ENCODE measurements at regions not wholly inside any gene's neighbourhood (a gene's known extent, or its start where the extent isn't known, plus 50 kb on each side); places are given as distances from the start of the nearest gene placed in this dataset.

DNA sequence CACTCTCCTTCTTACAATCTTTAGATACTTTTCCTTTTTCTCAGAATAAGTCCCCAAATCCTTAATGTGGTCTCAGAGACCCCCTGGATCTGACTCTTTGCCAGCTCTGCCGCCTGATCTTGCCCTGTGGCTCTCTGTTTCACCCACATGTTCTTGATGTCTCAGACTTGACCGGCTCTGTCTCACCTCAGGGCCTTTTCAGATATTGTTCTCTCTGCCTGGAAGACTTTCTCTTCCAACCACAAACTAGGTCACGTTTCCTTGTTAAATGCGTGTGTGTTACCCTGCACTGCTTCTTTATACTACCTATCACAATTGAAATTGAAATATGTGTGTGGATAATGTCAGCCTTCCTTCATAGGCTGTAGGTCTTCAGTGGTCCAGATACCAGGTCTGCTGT, 265.4 kb upstream of the NUDT12 start:
- 93 to 96% (median 95%) methylated on average over 4 of the region's 4 CpGs for WGBS, 4 donors
- H3K27me3 ChIP-seq: no peaks in the 10 kb centered on the region
- no peak for ATAC-seq
- no peak overlapping the region for H3K27ac ChIP-seq
- intact Hi-C loops (cut with DNase I): no loop called here
- H3K9me3 ChIP-seq: no peaks in the 10 kb centered on the region
- DNase-seq: no peak
- H3K4me3 ChIP-seq: no peak overlapping the region
- no peaks in the 10 kb centered on the region for H3K36me3 ChIP-seq
- no peak for TF ChIP-seq POLR2A (IDR thresholded peaks at IDR 0.05)
- TF ChIP-seq, protein P1, sequence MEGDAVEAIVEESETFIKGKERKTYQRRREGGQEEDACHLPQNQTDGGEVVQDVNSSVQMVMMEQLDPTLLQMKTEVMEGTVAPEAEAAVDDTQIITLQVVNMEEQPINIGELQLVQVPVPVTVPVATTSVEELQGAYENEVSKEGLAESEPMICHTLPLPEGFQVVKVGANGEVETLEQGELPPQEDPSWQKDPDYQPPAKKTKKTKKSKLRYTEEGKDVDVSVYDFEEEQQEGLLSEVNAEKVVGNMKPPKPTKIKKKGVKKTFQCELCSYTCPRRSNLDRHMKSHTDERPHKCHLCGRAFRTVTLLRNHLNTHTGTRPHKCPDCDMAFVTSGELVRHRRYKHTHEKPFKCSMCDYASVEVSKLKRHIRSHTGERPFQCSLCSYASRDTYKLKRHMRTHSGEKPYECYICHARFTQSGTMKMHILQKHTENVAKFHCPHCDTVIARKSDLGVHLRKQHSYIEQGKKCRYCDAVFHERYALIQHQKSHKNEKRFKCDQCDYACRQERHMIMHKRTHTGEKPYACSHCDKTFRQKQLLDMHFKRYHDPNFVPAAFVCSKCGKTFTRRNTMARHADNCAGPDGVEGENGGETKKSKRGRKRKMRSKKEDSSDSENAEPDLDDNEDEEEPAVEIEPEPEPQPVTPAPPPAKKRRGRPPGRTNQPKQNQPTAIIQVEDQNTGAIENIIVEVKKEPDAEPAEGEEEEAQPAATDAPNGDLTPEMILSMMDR (IDR thresholded peaks at IDR 0.05): no peak
- no peaks in the 10 kb centered on the region for H3K4me1 ChIP-seq

DNA sequence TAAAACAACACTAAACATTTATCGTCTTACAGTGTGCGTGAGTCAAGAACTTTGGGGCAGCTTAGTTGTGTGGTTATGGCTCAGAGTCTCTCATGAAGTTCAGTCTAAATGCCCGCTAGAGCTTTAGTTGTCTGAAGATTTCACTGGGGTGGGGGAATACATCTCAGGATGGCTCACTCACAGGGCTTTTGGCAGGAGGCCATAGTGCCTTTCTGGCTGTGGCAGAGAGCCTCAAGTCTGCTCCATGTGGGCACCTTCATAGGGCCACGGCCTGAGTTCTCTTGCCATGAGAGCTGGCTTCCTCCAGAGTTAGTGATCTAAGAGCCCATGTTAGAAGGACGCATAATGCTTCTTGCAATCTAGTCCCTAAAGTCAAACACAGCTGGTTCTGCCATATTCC, 258.8 kb upstream of the NUDT12 start:
- 83 to 96% (median 89%) methylated on average over 5 of the region's 5 CpGs for WGBS, 4 donors
- intact Hi-C loops (cut with DNase I): no loop called here
- no peaks in the 10 kb centered on the region for H3K9me3 ChIP-seq
- H3K4me3 ChIP-seq: no peak overlapping the region
- no peak for ATAC-seq
- H3K4me1 ChIP-seq: no peaks in the 10 kb centered on the region
- H3K27me3 ChIP-seq: no peaks in the 10 kb centered on the region
- no peak overlapping the region for H3K27ac ChIP-seq
- no peak for DNase-seq
- TF ChIP-seq POLR2A (IDR thresholded peaks at IDR 0.05): no peak
- TF ChIP-seq, protein P1 (IDR thresholded peaks at IDR 0.05): no peak
- no peaks in the 10 kb centered on the region for H3K36me3 ChIP-seq

DNA sequence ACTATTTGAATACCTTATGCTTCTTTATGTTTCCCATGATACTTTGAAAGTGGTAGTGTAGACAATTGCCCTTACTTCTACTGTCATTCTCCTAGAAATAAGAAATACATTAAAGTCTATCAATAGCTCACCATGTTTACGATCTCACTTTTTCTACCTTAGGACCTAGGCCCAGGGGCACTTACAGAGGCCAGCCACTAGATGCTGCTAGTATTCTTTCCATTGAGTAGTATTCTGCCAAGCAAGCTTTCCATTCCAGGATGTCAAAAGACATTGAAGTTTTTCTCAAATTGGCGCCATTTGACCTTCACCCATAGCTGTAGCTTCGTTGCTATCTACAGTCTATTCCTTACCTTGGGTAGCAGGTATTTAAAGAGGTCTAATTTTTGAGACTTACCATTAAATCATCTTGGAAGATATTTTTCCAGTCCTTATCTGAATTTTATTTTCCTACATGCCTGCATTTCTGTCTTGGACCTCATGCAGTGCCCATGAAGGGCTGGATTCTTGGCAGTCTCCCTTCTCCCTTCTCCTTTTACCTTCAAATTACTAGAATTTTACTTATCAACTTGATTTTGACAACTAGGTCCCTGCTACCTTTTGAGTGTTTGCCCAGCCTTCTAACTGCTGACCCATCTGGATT, 246.0 kb upstream of the NUDT12 start:
- Histone ChIP-seq H3K4me3 (no peak overlapping the region), H3K9me3 (no peaks in the 10 kb centered on the region), H3K36me3 (no peaks in the 10 kb centered on the region), H3K27ac (no peak overlapping the region), H3K27me3 (no peaks in the 10 kb centered on the region), H3K4me1 (no peaks in the 10 kb centered on the region)
- TF ChIP-seq, protein P1 (IDR thresholded peaks at IDR 0.05): peak; percentile 28 to 68 (median 46)
- no peak for TF ChIP-seq POLR2A (IDR thresholded peaks at IDR 0.05)
- DNase-seq: no peak
- intact Hi-C loops (cut with DNase I): loop anchor here in 1 of 10 donors (5.0 kb wide), 1 partner anchor 604 kb away; no protein-coding TSS in a partner anchor
- WGBS, 4 donors: 37 to 46% (median 42%) methylated on average over 3 of the region's 3 CpGs
- no peak for ATAC-seq

GRCh38 chr5:103804711-103805110, 242.1 kb upstream of the NUDT12 start:
- no peaks in the 10 kb centered on the region for H3K9me3 ChIP-seq
- no peak overlapping the region for H3K27ac ChIP-seq
- intact Hi-C loops (cut with DNase I): loop anchor here in 1 of 10 donors (5.0 kb wide), 1 partner anchor 608 kb away; no protein-coding TSS in a partner anchor
- H3K4me3 ChIP-seq: no peak overlapping the region
- no peak for DNase-seq
- no peaks in the 10 kb centered on the region for H3K4me1 ChIP-seq
- TF ChIP-seq, protein P1 (IDR thresholded peaks at IDR 0.05): no peak
- no peak for TF ChIP-seq POLR2A (IDR thresholded peaks at IDR 0.05)
- ATAC-seq: no peak
- 80 to 87% (median 82%) methylated on average over 2 of the region's 2 CpGs for WGBS, 4 donors
- no peaks in the 10 kb centered on the region for H3K27me3 ChIP-seq
- no peaks in the 10 kb centered on the region for H3K36me3 ChIP-seq
